Activated CD4-positive, alpha-beta T cell treated with anti-CD3 and anti-CD28 coated beads, Interleukin-2, amount 10 ng/mL, durations not matched to agents 24 days and 14 days (primary cell): ENCODE measurements at regions not wholly inside any gene's neighbourhood (a gene's known extent, or its start where the extent isn't known, plus 50 kb on each side); places are given as distances from the start of the nearest gene placed in this dataset.

Experiments used
- DNase-seq: peaks from one replicate; pipeline ENCODE4 v3.0.0; 2022
- H3K27ac Mint-ChIP-seq: one replicate; pipeline ENCODE4 v1.8.0; 2022; ENCODE audit warnings: mild to moderate bottlenecking, mixed read lengths
- H3K27me3 Mint-ChIP-seq: one replicate; pipeline ENCODE4 v1.8.0; 2022; ENCODE audit warnings: mixed read lengths
- H3K36me3 Mint-ChIP-seq: one replicate; pipeline ENCODE4 v1.8.0; 2022; ENCODE audit warnings: low read depth, mild to moderate bottlenecking, mixed read lengths
- H3K4me1 Mint-ChIP-seq: one replicate; pipeline ENCODE4 v1.8.0; 2021; ENCODE audit warnings: mixed read lengths
- H3K4me3 Mint-ChIP-seq: one replicate; pipeline ENCODE4 v1.8.0; 2022; ENCODE audit warnings: mild to moderate bottlenecking, moderate library complexity, mixed read lengths
- H3K9me3 Mint-ChIP-seq: one replicate; pipeline ENCODE4 v1.8.0; 2021; ENCODE audit warnings: mixed read lengths
- intact Hi-C: fragments of 100-400 bp; cut with micrococcal nuclease; formaldehyde crosslinking; loops from one replicate; pipeline ENCODE4 v1.15.1; 2023

DNA sequence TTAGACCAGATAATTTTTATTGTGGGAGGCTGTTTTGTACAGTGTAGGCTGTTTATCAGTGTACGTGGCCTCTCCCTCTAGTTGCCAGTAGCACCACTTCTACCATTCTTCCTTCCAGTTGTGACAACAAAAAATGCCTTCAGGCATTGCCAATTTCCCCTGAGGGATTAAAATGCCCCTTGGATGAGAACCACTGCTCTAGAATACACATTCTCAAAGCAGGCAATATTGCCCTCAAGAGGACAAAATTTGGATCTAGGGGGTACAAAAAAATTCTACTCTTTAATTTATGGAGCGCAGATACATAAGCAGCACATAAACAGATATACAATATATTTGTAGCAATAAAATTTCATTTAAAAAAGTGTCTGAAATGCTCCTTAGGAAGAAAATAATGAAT is 674.6 kb downstream of the PTPRC start:
- H3K27ac Mint-ChIP-seq = no peak overlapping the region
- H3K27me3 Mint-ChIP-seq = peaks cover 14% of the 10 kb centered on the region
- intact Hi-C loops = no loop called here
- peaks cover 5% of the 10 kb centered on the region for H3K4me1 Mint-ChIP-seq
- H3K4me3 Mint-ChIP-seq = no peak overlapping the region
- peaks cover 9% of the 10 kb centered on the region for H3K9me3 Mint-ChIP-seq
- H3K36me3 Mint-ChIP-seq = no peaks in the 10 kb centered on the region
- DNase-seq = no peak

- Mint-ChIP-seq H3K36me3 (no peaks in the 10 kb centered on the region), H3K4me1 (no peaks in the 10 kb centered on the region), H3K27me3 (peaks cover 25% of the 10 kb centered on the region), H3K9me3 (peaks cover 3% of the 10 kb centered on the region), H3K4me3 (no peak overlapping the region), H3K27ac (no peak overlapping the region)
- intact Hi-C loops = no loop called here
- DNase-seq = no peak
Measured at GRCh38 chr1:199319341-199319740, 680.5 kb downstream of the PTPRC start.

DNA sequence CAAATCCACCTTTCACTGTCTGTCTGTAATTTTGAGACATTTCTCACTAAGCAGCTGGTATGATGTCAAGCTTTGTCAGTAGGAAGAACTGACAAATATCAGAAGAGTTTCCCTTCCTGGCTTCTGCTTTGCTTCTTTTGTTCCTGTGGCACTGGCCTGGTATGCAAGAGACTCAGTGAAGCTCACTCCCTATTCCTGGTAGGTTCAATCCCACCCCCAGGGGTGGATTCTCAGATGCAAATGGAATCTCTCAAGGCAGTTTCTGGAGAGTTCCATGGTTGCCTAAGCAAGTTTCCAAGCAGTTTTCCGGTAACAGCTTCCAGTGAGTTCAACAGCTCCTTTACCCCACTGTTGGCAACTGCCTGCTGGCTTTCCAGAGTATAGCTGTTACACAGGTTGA is 683.4 kb downstream of the PTPRC start:
- no peak for DNase-seq
- Mint-ChIP-seq H3K27me3 (peaks cover 19% of the 10 kb centered on the region), H3K9me3 (peaks cover 7% of the 10 kb centered on the region), H3K4me3 (no peak overlapping the region), H3K27ac (no peak overlapping the region), H3K36me3 (no peaks in the 10 kb centered on the region), H3K4me1 (no peaks in the 10 kb centered on the region)
- intact Hi-C loops = no loop called here

DNA sequence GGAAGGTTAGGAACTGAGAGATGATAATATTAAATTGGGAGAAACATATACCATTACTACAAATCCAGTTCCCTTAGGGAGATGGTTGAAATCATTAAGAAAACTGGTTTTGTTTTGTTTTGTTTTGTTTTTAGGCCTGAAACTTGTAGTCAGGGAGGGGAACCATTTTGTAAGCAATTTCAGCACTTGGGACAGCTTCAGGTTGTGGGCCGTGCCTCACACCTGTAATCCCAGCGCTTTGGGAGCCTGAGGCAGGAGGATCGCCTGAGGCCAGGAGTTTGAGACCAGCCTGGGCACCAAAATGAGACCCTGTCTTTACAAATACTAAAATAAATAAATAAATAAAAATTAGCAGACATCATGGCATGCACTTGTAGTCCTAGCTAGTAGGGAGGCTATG is 694.3 kb upstream of the NR5A2 start:
- intact Hi-C loops = no loop called here
- Mint-ChIP-seq H3K36me3 (no peaks in the 10 kb centered on the region), H3K27ac (no peak overlapping the region), H3K4me3 (no peak overlapping the region), H3K9me3 (no peaks in the 10 kb centered on the region), H3K4me1 (no peaks in the 10 kb centered on the region), H3K27me3 (peaks cover 5% of the 10 kb centered on the region)
- DNase-seq = no peak

GRCh38 chr1:199335496-199335895 is 692.0 kb upstream of the NR5A2 start:
- Mint-ChIP-seq H3K4me3 (no peak overlapping the region), H3K9me3 (peaks cover 10% of the 10 kb centered on the region), H3K36me3 (no peaks in the 10 kb centered on the region), H3K27ac (no peak overlapping the region), H3K4me1 (no peaks in the 10 kb centered on the region), H3K27me3 (peaks cover 25% of the 10 kb centered on the region)
- intact Hi-C loops = no loop called here
- no peak for DNase-seq

- DNase-seq = no peak
- intact Hi-C loops = no loop called here
- Mint-ChIP-seq H3K9me3 (peaks cover 10% of the 10 kb centered on the region), H3K4me1 (no peaks in the 10 kb centered on the region), H3K4me3 (no peak overlapping the region), H3K27me3 (peaks cover 29% of the 10 kb centered on the region), H3K27ac (no peak overlapping the region), H3K36me3 (no peaks in the 10 kb centered on the region)
Measured at GRCh38 chr1:199336745-199337640, 690.5 kb upstream of the NR5A2 start.

- intact Hi-C loops = no loop called here
- Mint-ChIP-seq H3K27me3 (peaks cover 35% of the 10 kb centered on the region), H3K27ac (no peak overlapping the region), H3K4me3 (no peak overlapping the region), H3K9me3 (peaks cover 10% of the 10 kb centered on the region), H3K4me1 (no peaks in the 10 kb centered on the region), H3K36me3 (no peaks in the 10 kb centered on the region)
- DNase-seq = no peak
Measured at GRCh38 chr1:199338760-199339159, 688.8 kb upstream of the NR5A2 start.

GRCh38 chr1:199352351-199352750 is 675.2 kb upstream of the NR5A2 start:
- peaks cover 14% of the 10 kb centered on the region for H3K9me3 Mint-ChIP-seq
- no peaks in the 10 kb centered on the region for H3K4me1 Mint-ChIP-seq
- H3K4me3 Mint-ChIP-seq = no peak overlapping the region
- H3K27ac Mint-ChIP-seq = no peak overlapping the region
- H3K27me3 Mint-ChIP-seq = no peaks in the 10 kb centered on the region
- DNase-seq = no peak
- H3K36me3 Mint-ChIP-seq = no peaks in the 10 kb centered on the region
- intact Hi-C loops = no loop called here

DNA sequence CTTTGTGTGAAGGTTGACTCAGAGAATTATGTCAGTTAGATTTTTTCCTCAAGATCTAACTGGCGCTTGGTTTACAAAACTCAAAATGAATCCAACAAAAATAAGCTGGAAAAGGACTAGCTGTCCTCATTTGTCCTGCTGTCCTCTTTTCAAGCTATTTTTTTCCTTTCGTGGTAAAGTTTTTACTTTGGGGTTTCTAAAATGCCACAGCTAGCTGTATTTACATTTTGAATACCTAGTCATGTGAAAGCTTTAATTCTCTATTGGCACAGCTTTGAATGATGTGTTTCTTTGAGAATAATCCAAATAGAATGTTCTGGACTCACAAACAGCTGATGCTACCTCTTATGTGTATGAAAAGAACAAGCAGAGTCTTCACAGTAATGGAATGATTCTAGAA is 673.6 kb upstream of the NR5A2 start:
- peaks cover 13% of the 10 kb centered on the region for H3K9me3 Mint-ChIP-seq
- intact Hi-C loops = no loop called here
- H3K4me1 Mint-ChIP-seq = no peaks in the 10 kb centered on the region
- H3K4me3 Mint-ChIP-seq = no peak overlapping the region
- no peak overlapping the region for H3K27ac Mint-ChIP-seq
- no peak for DNase-seq
- no peaks in the 10 kb centered on the region for H3K27me3 Mint-ChIP-seq
- H3K36me3 Mint-ChIP-seq = no peaks in the 10 kb centered on the region

- no peaks in the 10 kb centered on the region for H3K4me1 Mint-ChIP-seq
Measured at GRCh38 chr1:199356561-199356960, 670.9 kb upstream of the NR5A2 start.

GRCh38 chr1:199357599-199357998 is 669.9 kb upstream of the NR5A2 start:
- Mint-ChIP-seq H3K4me3 (no peak overlapping the region), H3K27ac (no peak overlapping the region), H3K36me3 (no peaks in the 10 kb centered on the region), H3K9me3 (peaks cover 8% of the 10 kb centered on the region), H3K27me3 (no peaks in the 10 kb centered on the region), H3K4me1 (no peaks in the 10 kb centered on the region)
- DNase-seq = no peak
- intact Hi-C loops = no loop called here

More at GRCh38 chr1:199356561-199356960, 670.9 kb upstream of the NR5A2 start:
- DNase-seq = no peak
- intact Hi-C loops = no loop called here
- H3K9me3 Mint-ChIP-seq = peaks cover 8% of the 10 kb centered on the region
- H3K27me3 Mint-ChIP-seq = no peaks in the 10 kb centered on the region
- no peak overlapping the region for H3K27ac Mint-ChIP-seq
- H3K36me3 Mint-ChIP-seq = no peaks in the 10 kb centered on the region
- no peak overlapping the region for H3K4me3 Mint-ChIP-seq

DNA sequence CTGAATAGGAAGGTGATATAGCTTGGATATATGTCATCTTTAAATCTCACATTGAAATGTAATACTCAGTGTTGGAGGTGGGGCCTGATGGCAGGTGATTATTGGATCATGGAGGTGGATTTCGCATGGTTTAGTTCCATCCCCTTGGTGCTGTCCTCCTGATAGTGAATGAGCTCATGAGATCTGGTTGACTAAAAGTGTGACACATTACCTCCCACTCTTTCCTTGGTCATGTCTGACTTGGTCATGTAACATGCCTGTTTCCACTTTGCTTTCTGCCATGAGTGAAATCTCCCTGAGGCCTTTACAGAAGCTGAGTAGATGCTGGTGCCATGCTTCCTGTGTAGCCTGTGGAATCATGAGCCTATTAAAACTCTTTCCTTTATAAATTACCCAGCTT is 664.5 kb upstream of the NR5A2 start:
- Mint-ChIP-seq H3K36me3 (no peaks in the 10 kb centered on the region), H3K27ac (no peak overlapping the region), H3K9me3 (no peaks in the 10 kb centered on the region), H3K4me1 (no peaks in the 10 kb centered on the region), H3K27me3 (no peaks in the 10 kb centered on the region), H3K4me3 (no peak overlapping the region)
- intact Hi-C loops = no loop called here
- no peak for DNase-seq

- no peak overlapping the region for H3K4me3 Mint-ChIP-seq
- H3K27me3 Mint-ChIP-seq = peaks cover 7% of the 10 kb centered on the region
- no peaks in the 10 kb centered on the region for H3K4me1 Mint-ChIP-seq
- peaks cover 5% of the 10 kb centered on the region for H3K9me3 Mint-ChIP-seq
- H3K27ac Mint-ChIP-seq = no peak overlapping the region
- DNase-seq = no peak
- H3K36me3 Mint-ChIP-seq = no peaks in the 10 kb centered on the region
- intact Hi-C loops = no loop called here
Measured at GRCh38 chr1:199373139-199373538, 654.4 kb upstream of the NR5A2 start.

DNA sequence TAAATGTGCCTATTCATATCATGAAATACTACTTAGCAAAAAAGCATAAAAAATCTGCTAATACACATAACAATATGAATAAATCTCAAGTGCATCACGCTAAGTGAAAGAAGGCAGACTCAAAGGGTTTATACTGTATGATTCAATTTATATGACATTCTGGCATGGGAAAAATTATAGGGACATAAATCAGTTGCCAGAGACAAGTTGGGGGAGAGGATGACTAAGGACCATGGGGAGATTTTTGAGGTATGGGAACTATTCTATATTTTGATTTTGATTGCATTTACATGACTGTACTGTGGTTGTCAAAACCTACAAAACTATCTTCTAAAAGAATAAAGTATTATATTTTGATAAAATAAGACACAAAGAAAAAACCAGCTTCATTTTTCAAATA is 650.3 kb upstream of the NR5A2 start:
- intact Hi-C loops = no loop called here
- Mint-ChIP-seq H3K27me3 (peaks cover 10% of the 10 kb centered on the region), H3K36me3 (no peaks in the 10 kb centered on the region), H3K4me1 (no peaks in the 10 kb centered on the region), H3K4me3 (no peak overlapping the region), H3K9me3 (no peaks in the 10 kb centered on the region), H3K27ac (no peak overlapping the region)
- no peak for DNase-seq

GRCh38 chr1:199383793-199384192 is 643.7 kb upstream of the NR5A2 start:
- DNase-seq = no peak
- H3K27me3 Mint-ChIP-seq = peaks cover 6% of the 10 kb centered on the region
- H3K4me3 Mint-ChIP-seq = no peak overlapping the region
- no peaks in the 10 kb centered on the region for H3K4me1 Mint-ChIP-seq
- no peak overlapping the region for H3K27ac Mint-ChIP-seq
- no peaks in the 10 kb centered on the region for H3K36me3 Mint-ChIP-seq
- intact Hi-C loops = no loop called here
- no peaks in the 10 kb centered on the region for H3K9me3 Mint-ChIP-seq
